Activated CD4-positive, alpha-beta T cell treated with anti-CD3 and anti-CD28 coated beads, Interleukin-2, amount 10 ng/mL, durations not matched to agents 7 days and 5 days (primary cell): ENCODE measurements at regions not wholly inside any gene's neighbourhood (a gene's known extent, or its start where the extent isn't known, plus 50 kb on each side); places are given as distances from the start of the nearest gene placed in this dataset.

Source experiments
- CTCF ChIA-PET: fragments of 350-600 bp; sonication (Branson Sonifier 250); formaldehyde crosslinking; loops from one replicate; lab custom pipeline; 2021; ENCODE audit warnings: antibody characterized with exemption; lab: Charles Lee
- POLR2A ChIA-PET: fragments of 350-600 bp; sonication (Branson Sonifier 250); formaldehyde crosslinking; loops from one replicate; lab custom pipeline; 2021; ENCODE audit warnings: antibody characterized with exemption; lab: Charles Lee
- DNase-seq: peaks from one replicate; pipeline ENCODE4 v3.0.0-alpha.2; 2020
- H3K27ac Mint-ChIP-seq: one replicate; pipeline ENCODE4 v1.8.0; 2021; ENCODE audit warnings: mild to moderate bottlenecking, moderate library complexity, mixed read lengths
- H3K27me3 Mint-ChIP-seq: one replicate; pipeline ENCODE4 v1.8.0; 2021; ENCODE audit warnings: mixed read lengths
- H3K36me3 Mint-ChIP-seq: one replicate; pipeline ENCODE4 v1.8.0; 2021; ENCODE audit warnings: low read depth, mixed read lengths
- H3K4me1 Mint-ChIP-seq: one replicate; pipeline ENCODE4 v1.8.0; 2021; ENCODE audit warnings: mixed read lengths
- H3K4me3 Mint-ChIP-seq: one replicate; pipeline ENCODE4 v1.8.0; 2021; ENCODE audit warnings: mild to moderate bottlenecking, moderate library complexity, mixed read lengths
- H3K9me3 Mint-ChIP-seq: one replicate; pipeline ENCODE4 v1.8.0; 2021; ENCODE audit warnings: mixed read lengths

- H3K36me3 Mint-ChIP-seq: no peaks in the 10 kb centered on the region
- ChIA-PET POLR2A (no interaction called here), CTCF (interaction anchor here (0.7 kb wide), 1 partner anchor 12 kb away, joined by 3 read pairs; no protein-coding TSS in a partner anchor)
- no peaks in the 10 kb centered on the region for H3K9me3 Mint-ChIP-seq
- no peaks in the 10 kb centered on the region for H3K4me1 Mint-ChIP-seq
- no peak overlapping the region for H3K27ac Mint-ChIP-seq
- DNase-seq: no peak
- no peaks in the 10 kb centered on the region for H3K27me3 Mint-ChIP-seq
- H3K4me3 Mint-ChIP-seq: no peak overlapping the region
These were observed 361.2 kb upstream of the ERCC4 start for GRCh38 chr16:13558752-13559151.

DNA sequence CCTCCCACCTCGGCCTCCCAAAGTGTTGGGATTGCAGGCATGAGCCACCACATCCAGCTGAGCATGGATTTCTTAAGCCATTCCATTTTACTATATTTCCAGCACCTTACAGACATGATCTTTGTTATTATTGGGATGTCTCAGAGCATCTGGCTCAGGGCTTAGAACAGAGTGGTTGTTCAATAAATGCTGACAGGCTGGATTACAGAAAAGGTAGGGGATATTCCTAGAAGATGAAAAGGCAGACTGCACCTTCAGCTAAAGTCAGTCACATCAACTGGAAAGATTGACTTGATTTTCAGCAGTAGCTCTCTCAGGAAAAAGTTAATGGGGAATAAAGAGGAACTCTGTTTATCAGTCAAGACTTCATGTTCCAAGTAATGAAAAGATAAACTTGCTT is 360.3 kb upstream of the ERCC4 start:
- ChIA-PET CTCF (interaction anchor here (0.8 kb wide), 1 partner anchor 17 kb away, joined by 3 read pairs; no protein-coding TSS in a partner anchor), POLR2A (no interaction called here)
- Mint-ChIP-seq H3K4me3 (no peak overlapping the region), H3K4me1 (no peaks in the 10 kb centered on the region), H3K9me3 (no peaks in the 10 kb centered on the region), H3K27ac (no peak overlapping the region), H3K27me3 (no peaks in the 10 kb centered on the region), H3K36me3 (no peaks in the 10 kb centered on the region)
- DNase-seq: no peak

DNA sequence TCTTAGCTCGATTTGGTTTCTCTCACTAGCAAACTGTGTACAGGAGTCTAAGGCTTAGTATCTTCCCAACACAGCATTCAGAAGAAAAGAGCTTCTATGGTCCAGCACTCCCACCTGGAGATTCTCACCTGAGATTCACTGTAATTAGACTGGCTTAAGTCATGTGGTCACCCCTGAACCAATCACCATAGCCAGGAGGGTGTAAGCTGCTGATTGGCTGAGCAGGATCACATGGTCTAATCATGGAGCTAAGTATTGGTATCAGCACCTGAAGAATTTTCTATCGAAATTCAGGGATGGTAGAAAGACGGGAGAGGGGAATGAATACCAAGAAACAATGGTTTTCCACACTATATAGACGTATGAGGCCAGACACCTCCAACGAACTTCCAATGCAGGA is 359.8 kb upstream of the ERCC4 start:
- no peaks in the 10 kb centered on the region for H3K36me3 Mint-ChIP-seq
- H3K27ac Mint-ChIP-seq: no peak overlapping the region
- H3K4me3 Mint-ChIP-seq: no peak overlapping the region
- no peaks in the 10 kb centered on the region for H3K4me1 Mint-ChIP-seq
- ChIA-PET POLR2A (no interaction called here), CTCF (interaction anchor here (0.8 kb wide), 1 partner anchor 18 kb away, joined by 3 read pairs; no protein-coding TSS in a partner anchor)
- H3K9me3 Mint-ChIP-seq: no peaks in the 10 kb centered on the region
- DNase-seq: no peak
- H3K27me3 Mint-ChIP-seq: no peaks in the 10 kb centered on the region

DNA sequence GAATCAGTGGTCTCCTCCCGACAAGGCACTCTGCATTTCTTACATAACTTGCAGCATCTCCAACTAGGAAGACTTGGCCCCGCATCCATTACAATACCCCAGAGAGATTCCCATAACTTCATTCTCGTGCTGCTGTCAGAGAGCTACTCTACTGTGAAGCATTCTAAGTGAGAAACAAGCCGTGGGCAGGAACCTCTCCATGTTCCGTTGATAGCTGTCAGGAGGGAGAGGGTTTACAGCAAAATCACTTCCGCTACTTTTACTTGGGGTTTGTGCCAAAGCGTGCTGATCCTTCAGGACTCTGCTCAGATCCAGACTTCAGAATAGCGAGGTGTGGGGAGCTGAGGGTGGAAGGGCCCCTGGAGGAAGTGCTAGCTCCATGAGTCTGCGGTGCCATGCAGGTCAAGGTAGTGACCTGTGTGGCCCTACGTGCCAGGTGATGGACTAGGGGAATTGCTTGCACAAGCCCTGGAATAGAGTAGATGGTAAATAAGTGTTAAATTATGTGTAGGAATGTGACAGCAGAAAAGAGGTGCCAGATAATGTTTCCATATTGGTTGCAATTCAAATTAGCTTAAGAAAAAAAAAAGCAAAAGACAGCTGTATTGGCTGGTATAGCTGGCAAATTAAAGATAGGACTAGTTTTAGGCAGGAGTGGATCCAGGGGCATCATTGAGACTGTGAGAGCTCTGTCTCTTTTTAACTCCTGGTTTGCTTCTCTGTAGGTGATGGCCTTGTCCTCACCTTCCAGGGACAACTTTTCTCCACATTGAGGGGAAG is 358.5 kb upstream of the ERCC4 start:
- H3K9me3 Mint-ChIP-seq: no peaks in the 10 kb centered on the region
- no peak overlapping the region for H3K4me3 Mint-ChIP-seq
- H3K27me3 Mint-ChIP-seq: no peaks in the 10 kb centered on the region
- no peaks in the 10 kb centered on the region for H3K36me3 Mint-ChIP-seq
- ChIA-PET CTCF (no interaction called here), POLR2A (no interaction called here)
- H3K27ac Mint-ChIP-seq: no peak overlapping the region
- no peaks in the 10 kb centered on the region for H3K4me1 Mint-ChIP-seq
- DNase-seq: no peak

- no peak for DNase-seq
- CTCF ChIA-PET: no interaction called here
- H3K4me1 Mint-ChIP-seq: no peaks in the 10 kb centered on the region
- POLR2A ChIA-PET: no interaction called here
- no peaks in the 10 kb centered on the region for H3K36me3 Mint-ChIP-seq
- no peaks in the 10 kb centered on the region for H3K9me3 Mint-ChIP-seq
- no peak overlapping the region for H3K27ac Mint-ChIP-seq
- H3K27me3 Mint-ChIP-seq: no peaks in the 10 kb centered on the region
- H3K4me3 Mint-ChIP-seq: no peak overlapping the region
These were observed 351.2 kb upstream of the ERCC4 start for GRCh38 chr16:13568803-13569202.

DNA sequence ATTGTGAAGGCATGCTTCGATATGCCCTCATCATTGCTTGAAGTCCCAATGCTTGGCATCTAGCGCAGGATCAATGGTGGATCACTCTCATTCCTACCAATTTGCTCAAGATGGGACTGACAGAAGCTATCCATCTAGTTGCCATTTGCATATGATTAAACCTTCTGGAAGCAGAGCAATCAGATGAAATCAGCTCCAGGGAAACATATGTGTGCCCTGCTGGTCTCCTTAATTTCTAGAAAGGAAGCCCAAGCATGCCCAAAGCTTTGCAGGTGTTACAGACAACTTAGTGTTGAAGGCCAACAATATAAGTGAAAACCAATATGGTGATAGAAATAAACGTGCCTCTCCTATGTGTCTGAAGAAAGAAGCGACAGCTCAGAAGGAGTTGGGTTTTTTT is 350.0 kb upstream of the ERCC4 start:
- DNase-seq: no peak
- Mint-ChIP-seq H3K36me3 (no peaks in the 10 kb centered on the region), H3K27ac (no peak overlapping the region), H3K4me1 (no peaks in the 10 kb centered on the region), H3K9me3 (no peaks in the 10 kb centered on the region), H3K27me3 (no peaks in the 10 kb centered on the region), H3K4me3 (no peak overlapping the region)
- ChIA-PET CTCF (no interaction called here), POLR2A (no interaction called here)

- POLR2A ChIA-PET: no interaction called here
- Mint-ChIP-seq H3K27ac (no peak overlapping the region), H3K4me1 (no peaks in the 10 kb centered on the region)
These were observed 348.9 kb upstream of the ERCC4 start for GRCh38 chr16:13571036-13571435.

DNA sequence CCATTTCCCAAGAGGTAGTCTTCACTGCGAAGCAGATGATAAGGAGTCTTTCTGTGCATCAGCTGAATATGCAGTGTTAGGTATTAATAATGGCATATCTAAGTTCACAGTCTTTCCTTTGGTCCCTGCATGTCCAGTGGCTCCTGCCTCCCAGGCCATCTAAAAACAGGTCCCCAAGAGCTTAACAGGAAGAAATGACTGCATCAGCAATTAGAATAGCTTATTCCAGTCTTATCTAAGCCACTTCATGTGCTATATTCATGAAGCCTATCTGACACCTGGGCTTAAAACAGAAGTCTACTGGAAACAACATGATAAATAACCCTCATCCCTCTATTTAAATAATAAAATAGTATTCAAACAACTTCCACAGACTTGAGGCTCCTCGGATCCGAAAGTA is 346.1 kb upstream of the ERCC4 start:
- no peak for DNase-seq
- ChIA-PET CTCF (no interaction called here), POLR2A (no interaction called here)
- Mint-ChIP-seq H3K4me3 (no peak overlapping the region), H3K36me3 (no peaks in the 10 kb centered on the region), H3K27me3 (no peaks in the 10 kb centered on the region), H3K4me1 (no peaks in the 10 kb centered on the region), H3K27ac (no peak overlapping the region), H3K9me3 (no peaks in the 10 kb centered on the region)

More at GRCh38 chr16:13571036-13571435, 348.9 kb upstream of the ERCC4 start:
- no peaks in the 10 kb centered on the region for H3K36me3 Mint-ChIP-seq
- no peak overlapping the region for H3K4me3 Mint-ChIP-seq
- DNase-seq: no peak
- no peaks in the 10 kb centered on the region for H3K27me3 Mint-ChIP-seq
- no peaks in the 10 kb centered on the region for H3K9me3 Mint-ChIP-seq
- CTCF ChIA-PET: no interaction called here

GRCh38 chr16:13586051-13586450 is 333.9 kb upstream of the ERCC4 start:
- DNase-seq: no peak
- no peak overlapping the region for H3K4me3 Mint-ChIP-seq
- H3K27ac Mint-ChIP-seq: no peak overlapping the region
- no peaks in the 10 kb centered on the region for H3K4me1 Mint-ChIP-seq
- CTCF ChIA-PET: no interaction called here
- H3K36me3 Mint-ChIP-seq: no peaks in the 10 kb centered on the region
- POLR2A ChIA-PET: no interaction called here
- no peaks in the 10 kb centered on the region for H3K27me3 Mint-ChIP-seq
- no peaks in the 10 kb centered on the region for H3K9me3 Mint-ChIP-seq

- DNase-seq: no peak
- H3K4me3 Mint-ChIP-seq: no peak overlapping the region
- H3K27ac Mint-ChIP-seq: no peak overlapping the region
- no peaks in the 10 kb centered on the region for H3K9me3 Mint-ChIP-seq
- H3K36me3 Mint-ChIP-seq: no peaks in the 10 kb centered on the region
- POLR2A ChIA-PET: no interaction called here
- CTCF ChIA-PET: no interaction called here
- no peaks in the 10 kb centered on the region for H3K4me1 Mint-ChIP-seq
- H3K27me3 Mint-ChIP-seq: no peaks in the 10 kb centered on the region
These were observed 332.8 kb upstream of the ERCC4 start for GRCh38 chr16:13587181-13587580.

- no peaks in the 10 kb centered on the region for H3K27me3 Mint-ChIP-seq
- H3K9me3 Mint-ChIP-seq: no peaks in the 10 kb centered on the region
- no peak overlapping the region for H3K4me3 Mint-ChIP-seq
- no peak overlapping the region for H3K27ac Mint-ChIP-seq
- no peak for DNase-seq
- POLR2A ChIA-PET: no interaction called here
- CTCF ChIA-PET: no interaction called here
- no peaks in the 10 kb centered on the region for H3K4me1 Mint-ChIP-seq
- no peaks in the 10 kb centered on the region for H3K36me3 Mint-ChIP-seq
These were observed 325.1 kb upstream of the ERCC4 start for GRCh38 chr16:13594823-13595222.

DNA sequence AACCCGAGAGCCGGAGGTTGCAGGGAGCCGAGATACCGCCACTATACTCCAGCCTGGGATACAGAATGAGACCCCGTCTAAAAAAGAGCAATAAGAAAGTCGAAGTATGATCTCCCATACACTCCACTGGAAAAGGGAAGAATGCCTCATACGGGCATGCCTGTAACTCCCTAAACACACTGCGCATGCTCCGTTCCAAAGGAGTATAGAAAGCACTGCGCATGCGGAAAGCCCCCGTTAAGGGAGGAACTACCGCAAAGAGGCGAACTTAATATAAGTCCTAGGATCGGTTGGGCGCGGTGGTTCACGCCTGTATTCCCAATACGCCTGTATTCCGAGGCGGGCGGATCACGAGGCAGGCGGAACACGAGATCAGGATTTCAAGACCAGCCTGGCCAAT is 313.1 kb upstream of the ERCC4 start:
- H3K27me3 Mint-ChIP-seq: no peaks in the 10 kb centered on the region
- CTCF ChIA-PET: no interaction called here
- no peak for DNase-seq
- no peaks in the 10 kb centered on the region for H3K36me3 Mint-ChIP-seq
- no peak overlapping the region for H3K27ac Mint-ChIP-seq
- H3K4me3 Mint-ChIP-seq: no peak overlapping the region
- POLR2A ChIA-PET: no interaction called here
- no peaks in the 10 kb centered on the region for H3K4me1 Mint-ChIP-seq
- peaks cover 6% of the 10 kb centered on the region for H3K9me3 Mint-ChIP-seq

- Mint-ChIP-seq H3K4me3 (no peak overlapping the region), H3K27me3 (no peaks in the 10 kb centered on the region), H3K27ac (no peak overlapping the region), H3K4me1 (no peaks in the 10 kb centered on the region), H3K36me3 (no peaks in the 10 kb centered on the region), H3K9me3 (peaks cover 6% of the 10 kb centered on the region)
- ChIA-PET CTCF (no interaction called here), POLR2A (no interaction called here)
- no peak for DNase-seq
These were observed 312.7 kb upstream of the ERCC4 start for GRCh38 chr16:13607289-13607688.

DNA sequence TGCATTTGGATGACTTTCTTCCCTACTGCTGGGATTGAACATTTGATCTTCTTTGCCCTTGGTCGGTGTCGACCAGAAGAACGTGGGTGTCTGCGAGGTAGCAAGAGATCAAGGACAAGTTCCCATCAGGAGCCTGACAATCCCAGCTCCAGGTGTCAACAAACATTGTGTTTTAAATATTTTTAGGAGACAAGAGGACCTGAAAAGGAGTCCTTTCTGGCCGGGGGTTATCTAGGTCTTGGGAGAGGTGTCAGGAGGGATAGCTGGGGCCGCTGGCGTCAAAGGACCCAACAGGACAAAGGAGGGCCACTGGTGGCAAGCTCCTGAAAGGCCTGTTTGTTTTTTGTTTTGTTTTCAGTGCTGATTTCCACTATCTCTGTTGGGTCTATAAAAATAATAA is 308.4 kb upstream of the ERCC4 start:
- H3K27ac Mint-ChIP-seq: no peak overlapping the region
- H3K36me3 Mint-ChIP-seq: no peaks in the 10 kb centered on the region
- no peaks in the 10 kb centered on the region for H3K27me3 Mint-ChIP-seq
- ChIA-PET POLR2A (no interaction called here), CTCF (no interaction called here)
- H3K4me3 Mint-ChIP-seq: no peak overlapping the region
- no peak for DNase-seq
- H3K4me1 Mint-ChIP-seq: no peaks in the 10 kb centered on the region
- H3K9me3 Mint-ChIP-seq: peaks cover 6% of the 10 kb centered on the region
